SK-N-MC (cell line): ENCODE measurements at regions not wholly inside any gene's neighbourhood (a gene's known extent, or its start where the extent isn't known, plus 50 kb on each side); places are given as distances from the start of the nearest gene placed in this dataset.

Experiments used
- EZH2 ChIP-seq: fragments of 200-600 bp; sonication (generic); IDR thresholded peaks from one replicate; pipeline ENCODE4 v1.6.1; 2017; ENCODE audit warnings: antibody characterized with exemption
- POLR2AphosphoS5 ChIP-seq: IDR thresholded peaks from 2 replicates; pipeline ENCODE4 v1.6.1; 2012; ENCODE audit warnings: mild to moderate bottlenecking, low read depth, low read length, borderline replicate concordance

DNA sequence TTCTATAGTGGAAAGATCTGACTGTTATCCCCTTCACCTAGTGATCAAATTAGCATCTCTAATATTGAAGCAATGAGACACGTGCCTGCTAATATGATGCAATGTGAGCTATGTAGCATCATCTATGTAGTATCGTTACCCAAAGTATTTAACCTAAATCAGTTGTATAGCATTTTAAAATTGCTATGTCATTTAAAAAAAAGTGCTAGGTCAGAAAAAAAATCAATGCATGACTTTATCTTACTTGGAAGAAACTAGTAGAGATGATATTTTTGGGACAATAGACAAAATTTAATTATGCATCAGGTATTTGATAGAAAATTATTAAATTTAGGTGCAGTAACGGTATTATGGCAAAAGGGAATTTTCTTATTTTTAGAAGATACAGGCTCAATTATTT lies 157.3 kb downstream of the CCDC71L start:
- TF ChIP-seq POLR2AphosphoS5 (no peak), EZH2 (no peak)
